Skeletal muscle tissue (tissue), 3 donors: ENCODE measurements at regions not wholly inside any gene's neighbourhood (a gene's known extent, or its start where the extent isn't known, plus 50 kb on each side); places are given as distances from the start of the nearest gene placed in this dataset.

Experiments used
- H3K27ac ChIP-seq: one replicate; pipeline ENCODE4 v1.7.0; 2013; ENCODE audit warnings: mild to moderate bottlenecking, low read depth, low read length, inconsistent platforms
- H3K27me3 ChIP-seq, 3 donors: one replicate each; pipeline ENCODE4 v1.7.0; 2013; ENCODE audit warnings: low read length in 3 of 3; ENCODE audit not compliant: control insufficient read depth in 3 of 3, insufficient read depth in 3 of 3
- H3K36me3 ChIP-seq, 3 donors: one replicate each; pipeline ENCODE4 v1.7.0; 2013; ENCODE audit warnings: low read length in 3 of 3; ENCODE audit not compliant: control insufficient read depth in 3 of 3, insufficient read depth in 3 of 3
- H3K4me1 ChIP-seq, 3 donors: one replicate each; pipeline ENCODE4 v1.7.0; 2013; ENCODE audit warnings: low read length in 3 of 3, mild to moderate bottlenecking in 3 of 3; ENCODE audit not compliant: control insufficient read depth in 3 of 3, insufficient read depth in 3 of 3
- H3K4me3 ChIP-seq, 3 donors: one replicate each; pipeline ENCODE4 v1.7.0; 2013; ENCODE audit warnings: low read length in 3 of 3
- H3K9ac ChIP-seq, 3 donors: one replicate each; pipeline ENCODE4 v1.7.0; 2013; ENCODE audit warnings: low read length in 3 of 3, mild to moderate bottlenecking in 3 of 3, moderate library complexity in 2 of 3, low read depth in 1 of 3
- H3K9me3 ChIP-seq, 3 donors: one replicate each; pipeline ENCODE4 v1.7.0; 2013; ENCODE audit warnings: low read length in 3 of 3; ENCODE audit not compliant: control insufficient read depth in 3 of 3
- donor health status: Osteomylitis.

- Histone ChIP-seq H3K36me3 (no peaks in the 10 kb centered on the region), H3K27me3 (no peaks in the 10 kb centered on the region), H3K4me1 (no peaks in the 10 kb centered on the region), H3K9me3 (no peaks in the 10 kb centered on the region), H3K9ac (no peak overlapping the region), H3K27ac (no peak overlapping the region), H3K4me3 (no peak overlapping the region)
Measured at GRCh38 chr2:30310371-30310770, 79.0 kb downstream of the LBH start.

GRCh38 chr2:30310955-30311354, 79.6 kb downstream of the LBH start:
- no peaks in the 10 kb centered on the region for H3K4me1 ChIP-seq
- no peak overlapping the region for H3K4me3 ChIP-seq
- H3K27ac ChIP-seq: no peak overlapping the region
- no peaks in the 10 kb centered on the region for H3K9me3 ChIP-seq
- H3K9ac ChIP-seq: no peak overlapping the region
- no peaks in the 10 kb centered on the region for H3K27me3 ChIP-seq
- H3K36me3 ChIP-seq: no peaks in the 10 kb centered on the region

- H3K36me3 ChIP-seq: no peaks in the 10 kb centered on the region
Measured at GRCh38 chr2:30311711-30312110, 80.4 kb downstream of the LBH start.

GRCh38 chr2:30312916-30313315, 81.6 kb downstream of the LBH start:
- Histone ChIP-seq H3K9me3 (no peaks in the 10 kb centered on the region), H3K36me3 (no peaks in the 10 kb centered on the region), H3K9ac (no peak overlapping the region), H3K4me1 (no peaks in the 10 kb centered on the region), H3K4me3 (no peak overlapping the region), H3K27ac (no peak overlapping the region), H3K27me3 (no peaks in the 10 kb centered on the region)

More at GRCh38 chr2:30311711-30312110, 80.4 kb downstream of the LBH start:
- Histone ChIP-seq H3K9me3 (no peaks in the 10 kb centered on the region), H3K9ac (no peak overlapping the region), H3K4me3 (no peak overlapping the region), H3K4me1 (no peaks in the 10 kb centered on the region), H3K27me3 (no peaks in the 10 kb centered on the region), H3K27ac (no peak overlapping the region)

GRCh38 chr2:30314981-30315380, 83.6 kb downstream of the LBH start:
- Histone ChIP-seq H3K4me3 (no peak overlapping the region), H3K27ac (no peak overlapping the region), H3K27me3 (no peaks in the 10 kb centered on the region), H3K36me3 (no peaks in the 10 kb centered on the region), H3K9ac (no peak overlapping the region), H3K4me1 (peaks cover 0 to 2% (median 0%) of the 10 kb centered on the region in 3 donors), H3K9me3 (no peaks in the 10 kb centered on the region)

- H3K36me3 ChIP-seq: no peaks in the 10 kb centered on the region
- H3K27ac ChIP-seq: no peak overlapping the region
- H3K4me3 ChIP-seq: no peak overlapping the region
- peaks cover 0 to 3% (median 0%) of the 10 kb centered on the region in 3 donors for H3K4me1 ChIP-seq
- no peaks in the 10 kb centered on the region for H3K9me3 ChIP-seq
- no peaks in the 10 kb centered on the region for H3K27me3 ChIP-seq
- no peak overlapping the region for H3K9ac ChIP-seq
Measured at GRCh38 chr2:30315391-30316063, 84.2 kb downstream of the LBH start.

- H3K9ac ChIP-seq: no peak overlapping the region
- no peaks in the 10 kb centered on the region for H3K36me3 ChIP-seq
- H3K27me3 ChIP-seq: no peaks in the 10 kb centered on the region
- H3K4me3 ChIP-seq: no peak overlapping the region
- no peaks in the 10 kb centered on the region for H3K9me3 ChIP-seq
- no peak overlapping the region for H3K27ac ChIP-seq
- H3K4me1 ChIP-seq: peaks cover 0 to 3% (median 0%) of the 10 kb centered on the region in 3 donors
Measured at GRCh38 chr2:30316408-30316807, 85.1 kb downstream of the LBH start.

GRCh38 chr2:30318987-30319782, 87.9 kb downstream of the LBH start:
- no peaks in the 10 kb centered on the region for H3K36me3 ChIP-seq
- no peak overlapping the region for H3K4me3 ChIP-seq
- no peak overlapping the region for H3K9ac ChIP-seq
- H3K4me1 ChIP-seq: peaks cover 0 to 3% (median 2%) of the 10 kb centered on the region in 3 donors
- no peaks in the 10 kb centered on the region for H3K27me3 ChIP-seq
- no peaks in the 10 kb centered on the region for H3K9me3 ChIP-seq
- H3K27ac ChIP-seq: no peak overlapping the region

GRCh38 chr2:30321466-30321865, 90.1 kb downstream of the LBH start:
- H3K27ac ChIP-seq: no peak overlapping the region
- no peaks in the 10 kb centered on the region for H3K9me3 ChIP-seq
- H3K9ac ChIP-seq: no peak overlapping the region
- peaks cover 0 to 3% (median 2%) of the 10 kb centered on the region in 3 donors for H3K4me1 ChIP-seq
- no peak overlapping the region for H3K4me3 ChIP-seq
- no peaks in the 10 kb centered on the region for H3K36me3 ChIP-seq
- H3K27me3 ChIP-seq: no peaks in the 10 kb centered on the region

GRCh38 chr2:30323499-30323898, 92.2 kb downstream of the LBH start:
- no peaks in the 10 kb centered on the region for H3K27me3 ChIP-seq
- peaks cover 0 to 3% (median 2%) of the 10 kb centered on the region in 3 donors for H3K4me1 ChIP-seq
- H3K9me3 ChIP-seq: no peaks in the 10 kb centered on the region
- H3K9ac ChIP-seq: no peak overlapping the region
- no peak overlapping the region for H3K27ac ChIP-seq
- H3K4me3 ChIP-seq: no peak overlapping the region
- no peaks in the 10 kb centered on the region for H3K36me3 ChIP-seq
